HG02981 (cell line): ENCODE measurements at regions not wholly inside any gene's neighbourhood (a gene's known extent, or its start where the extent isn't known, plus 50 kb on each side); places are given as distances from the start of the nearest gene placed in this dataset.
"Not testable (repeated sequence)": the region's sequence is repeated elsewhere in the genome, so short reads cannot be mapped to it uniquely, and the experiment has no call there.

ENCODE experiments used
- ATAC-seq: cut with Tn5 transposase; IDR thresholded peaks from one replicate; pipeline ENCODE4 v1.9.1; 2021; ENCODE audit warnings: mild to moderate bottlenecking, moderate library complexity; ENCODE audit not compliant: unreplicated experiment

DNA sequence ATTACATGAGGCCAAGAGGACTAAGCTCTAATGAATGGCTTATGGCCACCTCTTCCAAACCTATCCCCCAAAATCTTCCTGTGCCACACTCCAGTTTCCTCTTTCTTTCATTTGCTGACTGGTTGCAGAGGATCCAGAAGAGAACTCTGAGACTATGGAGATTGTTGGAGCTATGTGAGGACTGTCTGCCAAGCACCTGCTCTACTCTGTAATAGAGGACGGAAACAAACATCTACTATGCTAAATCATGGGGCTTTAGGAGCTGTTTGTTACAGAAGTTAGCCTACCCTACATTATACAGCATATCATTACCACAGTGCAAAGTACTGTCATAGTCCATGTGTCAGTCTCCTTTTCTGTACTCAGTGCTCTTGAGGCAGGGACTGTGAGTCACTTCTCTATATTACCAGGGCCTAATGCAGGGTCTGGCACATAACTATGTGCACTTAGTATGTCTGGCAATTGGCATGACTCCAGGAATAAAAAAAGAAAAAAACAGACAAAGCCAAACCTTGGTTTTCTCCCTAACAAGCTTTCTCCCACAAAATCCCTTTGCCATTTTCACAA is 95.1 kb downstream of the RPAP3 start:
- no peak for ATAC-seq

- no peak for ATAC-seq
Measured at GRCh38 chr12:47609806-47610205, 96.0 kb downstream of the RPAP3 start.

DNA sequence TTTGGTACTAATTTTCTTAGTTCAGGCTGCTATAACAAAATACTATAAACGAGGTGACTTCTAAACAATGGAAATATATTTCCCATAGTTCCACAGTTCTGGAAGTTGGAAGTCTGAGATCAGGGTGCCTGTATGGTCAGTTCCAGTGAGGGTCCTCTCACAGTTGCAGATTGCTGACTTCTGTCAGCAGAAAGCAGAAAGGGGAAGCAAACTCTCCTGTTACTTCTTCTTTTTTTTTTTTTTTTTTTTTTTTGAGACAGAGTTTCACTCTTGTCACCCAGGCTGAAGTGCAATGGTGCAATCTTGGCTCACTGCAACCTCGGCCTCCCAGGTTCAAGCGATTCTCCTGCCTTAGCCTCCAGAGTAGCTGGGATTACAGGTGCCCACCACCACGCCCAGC is 97.2 kb downstream of the RPAP3 start:
- not testable (repeated sequence) for ATAC-seq

DNA sequence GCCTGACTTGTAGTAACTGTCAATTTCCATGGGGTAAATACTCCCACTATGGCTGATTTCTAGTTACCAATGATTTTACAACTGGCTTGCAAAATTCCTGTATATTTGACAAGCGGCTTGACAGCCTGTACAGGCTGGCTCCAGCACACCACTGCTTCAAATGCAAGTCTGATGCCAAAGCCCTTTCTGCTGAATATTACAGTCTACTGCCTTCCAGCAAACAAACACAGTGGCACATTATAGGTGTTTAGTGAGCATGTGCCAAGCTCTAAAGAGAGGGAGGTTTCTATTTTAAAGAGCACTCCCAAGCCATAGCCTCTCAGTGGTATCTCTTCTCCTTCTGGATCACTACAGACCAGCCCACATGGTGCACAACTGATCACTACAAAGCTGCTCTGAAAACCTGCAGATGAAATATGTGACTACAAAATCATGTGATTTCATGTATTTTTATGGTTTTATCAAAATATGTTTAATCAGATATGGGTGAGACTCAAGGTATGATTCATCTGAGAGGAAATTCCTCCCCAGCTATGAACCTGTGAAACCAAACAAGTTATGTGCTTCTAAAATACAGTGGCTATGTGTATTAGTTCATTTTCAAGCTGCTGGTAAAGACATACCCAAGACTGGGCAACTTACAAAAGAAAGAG is 101.5 kb downstream of the RPAP3 start:
- no peak for ATAC-seq

DNA sequence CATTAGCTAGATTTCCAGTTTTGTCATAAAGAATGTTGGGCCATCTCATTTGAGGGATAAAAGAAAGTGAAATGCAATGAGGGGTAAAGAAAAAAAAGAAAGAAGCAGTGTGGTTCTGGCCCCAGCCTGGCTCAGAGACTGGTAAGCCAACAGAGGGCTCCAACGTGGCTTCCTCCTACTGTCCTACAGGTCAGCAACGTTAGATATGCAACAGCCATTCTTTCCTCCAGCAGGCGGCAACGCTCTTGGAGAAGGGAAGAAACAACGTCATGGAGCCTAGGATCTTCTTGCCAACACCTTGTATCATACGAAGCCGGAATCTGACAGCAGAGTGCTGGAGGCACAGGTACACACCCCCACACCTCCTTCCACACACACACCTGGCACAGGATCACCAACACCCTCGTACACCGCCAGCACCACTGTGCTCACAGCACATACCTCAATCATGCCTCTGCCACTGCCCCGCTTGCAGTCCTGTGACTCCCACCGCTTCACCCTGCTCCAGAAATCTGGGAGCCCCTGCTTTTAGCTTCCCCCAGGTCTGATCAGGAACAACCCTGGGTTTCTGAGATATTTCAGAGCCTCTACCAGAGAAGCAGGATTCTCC is 102.8 kb downstream of the RPAP3 start:
- no peak for ATAC-seq

- ATAC-seq: no peak
Measured at GRCh38 chr12:47602325-47602724, 103.5 kb downstream of the RPAP3 start.

GRCh38 chr12:47601071-47601470 is 104.8 kb downstream of the RPAP3 start:
- no peak for ATAC-seq

GRCh38 chr12:47591795-47592194 is 114.0 kb downstream of the RPAP3 start:
- ATAC-seq: no peak

DNA sequence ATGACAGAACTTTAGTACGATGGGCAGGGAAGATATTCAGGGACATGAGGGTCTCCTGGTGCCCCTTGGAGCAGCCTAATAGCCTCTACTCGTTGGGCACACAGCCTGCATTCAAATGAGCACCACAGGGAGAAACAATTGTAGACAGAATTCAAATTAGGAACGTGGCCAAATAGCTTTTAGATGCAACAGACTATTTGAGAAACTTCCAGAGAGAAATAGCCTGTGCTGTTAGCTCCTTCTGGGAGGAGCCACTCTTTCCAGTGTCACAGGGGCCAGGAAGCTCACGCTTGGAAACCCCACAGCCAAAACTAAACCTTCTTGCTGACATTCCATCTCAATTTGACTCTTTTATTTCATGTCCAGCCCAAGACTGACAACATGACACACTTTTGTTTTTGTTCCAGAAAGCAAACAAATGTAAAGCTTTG is 114.5 kb downstream of the RPAP3 start:
- ATAC-seq: no peak

- no peak for ATAC-seq
Measured at GRCh38 chr12:47590771-47591360, 115.0 kb downstream of the RPAP3 start.

DNA sequence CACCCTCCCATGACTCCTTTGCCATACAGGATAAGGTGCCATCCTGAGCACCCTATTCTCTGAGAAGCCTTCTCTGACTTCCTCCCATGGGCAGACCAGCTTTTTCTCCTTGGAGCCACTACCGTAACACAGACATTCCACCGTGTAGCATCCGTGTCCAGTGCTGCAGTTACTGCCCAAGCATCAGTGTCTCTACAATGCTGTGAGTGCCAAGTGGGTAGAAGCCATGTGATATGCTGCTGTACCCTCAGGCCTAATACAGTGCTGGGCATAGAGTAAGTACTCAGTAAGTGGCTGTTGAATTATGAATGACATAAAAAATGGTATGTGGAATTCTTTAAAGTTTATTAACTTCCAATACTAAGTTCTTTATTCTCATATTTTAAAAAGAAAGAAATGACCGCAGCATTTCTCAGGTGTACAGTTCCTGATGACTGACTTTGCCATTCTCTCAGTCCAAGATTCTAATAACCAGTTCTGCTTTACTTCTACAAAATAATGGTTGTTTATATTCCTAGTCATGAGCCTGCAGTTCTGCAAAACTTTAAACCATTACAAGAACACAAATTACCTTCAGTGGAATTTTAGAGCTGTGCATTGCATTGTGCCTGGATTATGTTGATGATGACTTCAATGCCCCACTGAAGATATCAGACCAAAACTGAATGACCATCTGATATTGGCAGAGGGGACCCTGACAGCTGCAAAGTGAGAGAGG is 118.7 kb downstream of the RPAP3 start:
- ATAC-seq: no peak

- ATAC-seq: no peak
Measured at GRCh38 chr12:47585507-47585906, 120.3 kb downstream of the RPAP3 start.

GRCh38 chr12:47578836-47579235 is 127.0 kb downstream of the RPAP3 start:
- no peak for ATAC-seq

- ATAC-seq: no peak
Measured at GRCh38 chr12:47577206-47577989, 128.4 kb downstream of the RPAP3 start.

GRCh38 chr12:47576289-47576945 is 129.4 kb downstream of the RPAP3 start:
- no peak for ATAC-seq

DNA sequence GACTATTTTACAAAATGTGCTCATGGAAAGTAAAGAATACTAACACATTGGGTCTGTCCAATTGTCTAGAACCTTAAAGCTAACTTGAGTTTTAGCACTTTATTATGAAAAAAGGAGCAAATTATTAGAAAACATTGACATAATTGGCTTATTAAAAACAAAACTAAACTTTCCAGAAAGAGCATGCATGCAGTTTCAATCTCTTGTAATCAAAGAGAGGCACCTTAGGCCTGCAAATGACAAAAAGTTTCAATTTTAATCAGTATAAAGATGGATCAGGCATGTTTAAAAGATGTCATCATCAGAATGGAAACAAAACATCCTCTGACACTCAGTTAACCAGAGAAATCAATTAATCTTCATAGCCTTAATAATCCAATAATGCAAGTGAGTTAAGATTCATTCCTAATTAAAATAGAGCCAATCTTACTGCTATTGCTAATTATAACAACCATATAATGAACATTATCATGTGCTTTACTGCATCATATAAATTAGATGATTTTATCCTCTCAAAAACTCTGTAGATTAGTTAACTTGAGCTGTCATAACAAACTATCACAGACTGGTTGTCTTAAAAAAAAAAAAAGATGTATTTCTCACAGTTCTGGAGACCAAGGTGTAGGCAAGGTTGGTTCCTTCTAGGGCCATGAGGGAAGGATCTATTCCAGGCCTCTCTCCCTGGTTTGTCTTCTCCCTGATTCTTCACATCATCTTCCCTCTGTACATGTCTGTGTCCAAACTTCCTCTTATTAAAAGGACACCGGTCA is 131.4 kb downstream of the RPAP3 start:
- no peak for ATAC-seq

DNA sequence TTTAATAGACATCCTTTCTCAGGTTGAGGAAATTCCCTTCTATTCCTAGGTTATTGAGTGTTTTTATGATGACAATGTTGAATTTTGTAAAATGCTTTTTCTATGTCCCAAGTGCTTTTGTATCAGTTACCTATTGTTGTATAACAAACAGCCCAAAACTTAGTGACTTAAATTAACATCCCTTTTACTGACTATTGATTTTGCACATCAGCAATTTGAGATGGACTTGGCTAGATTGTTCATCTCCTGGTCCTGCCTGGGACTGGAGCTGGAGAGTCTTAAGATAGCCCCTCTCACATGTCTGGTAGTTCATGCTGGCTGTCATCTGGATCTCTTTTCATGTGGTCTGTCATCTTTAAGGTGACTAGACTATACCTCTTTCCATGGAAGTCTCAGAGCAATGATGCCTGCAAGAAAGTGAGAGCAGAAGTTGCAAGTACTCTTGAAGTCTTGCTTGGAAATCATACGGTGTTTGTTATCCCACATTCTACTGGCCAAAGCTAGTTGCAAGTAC is 132.6 kb downstream of the RPAP3 start:
- no peak for ATAC-seq

DNA sequence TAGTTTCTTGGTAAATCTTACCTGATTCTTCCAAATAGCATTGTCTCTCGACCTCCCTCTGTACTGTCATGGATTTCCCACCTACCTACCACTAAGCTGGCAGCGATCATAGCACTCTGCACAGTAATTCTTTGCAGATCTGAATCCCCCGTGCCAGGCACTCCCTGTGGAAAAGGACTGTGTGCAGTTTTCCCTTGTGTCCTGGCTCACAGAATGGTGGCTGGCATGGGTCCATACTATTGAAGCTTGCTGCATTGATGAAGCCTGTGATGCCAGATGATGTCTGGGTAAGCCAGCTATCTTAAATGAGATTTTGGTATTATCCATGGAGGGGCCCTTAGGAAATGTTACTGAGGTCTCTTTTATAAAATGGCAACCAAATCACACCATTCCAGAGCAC is 135.7 kb downstream of the RPAP3 start:
- no peak for ATAC-seq

GRCh38 chr12:47562201-47562600 is 143.6 kb downstream of the RPAP3 start:
- ATAC-seq: no peak
